Testis (tissue), 2 donors: ENCODE measurements at regions not wholly inside any gene's neighbourhood (a gene's known extent, or its start where the extent isn't known, plus 50 kb on each side); places are given as distances from the start of the nearest gene placed in this dataset.

Experiments
- POLR2A ChIP-seq: fragments of 450-650 bp; IDR thresholded peaks from one replicate; pipeline ENCODE4 v1.6.1; 2017; ENCODE audit warnings: antibody characterized with exemption, mild to moderate bottlenecking, moderate library complexity
- TF ChIP-seq, protein P1 (sequence below), 3 experiments: fragments of 450-650 bp in 2 of 3; fragments of 200-600 bp in 1 of 3; sonication (generic) in 1 of 3; IDR thresholded peaks; one replicate each; pipeline ENCODE4 v1.5.1; 2016 to 2019; ENCODE audit warnings: antibody characterized with exemption in 3 of 3, mild to moderate bottlenecking in 2 of 3, moderate library complexity in 1 of 3

DNA sequence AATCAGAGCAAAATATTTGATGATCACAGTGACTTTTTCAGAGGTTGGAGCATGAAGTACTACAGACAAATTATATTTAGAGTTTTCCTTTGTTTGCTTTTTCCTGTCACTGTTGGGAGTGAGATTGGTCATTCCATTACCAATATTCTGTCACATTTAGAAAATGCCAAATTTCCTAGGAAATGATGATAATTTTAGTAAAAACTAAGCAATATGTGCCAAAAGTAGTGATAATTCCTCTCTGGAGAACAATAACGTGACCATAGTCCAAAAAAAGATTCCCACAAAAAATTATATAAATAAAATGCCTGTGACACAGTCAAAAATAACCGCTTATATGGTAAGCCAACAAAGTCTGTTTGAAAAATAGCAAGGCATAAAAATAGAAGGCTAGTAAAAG lies 2719.4 kb downstream of the PCDH9 start:
- TF ChIP-seq, protein P1, sequence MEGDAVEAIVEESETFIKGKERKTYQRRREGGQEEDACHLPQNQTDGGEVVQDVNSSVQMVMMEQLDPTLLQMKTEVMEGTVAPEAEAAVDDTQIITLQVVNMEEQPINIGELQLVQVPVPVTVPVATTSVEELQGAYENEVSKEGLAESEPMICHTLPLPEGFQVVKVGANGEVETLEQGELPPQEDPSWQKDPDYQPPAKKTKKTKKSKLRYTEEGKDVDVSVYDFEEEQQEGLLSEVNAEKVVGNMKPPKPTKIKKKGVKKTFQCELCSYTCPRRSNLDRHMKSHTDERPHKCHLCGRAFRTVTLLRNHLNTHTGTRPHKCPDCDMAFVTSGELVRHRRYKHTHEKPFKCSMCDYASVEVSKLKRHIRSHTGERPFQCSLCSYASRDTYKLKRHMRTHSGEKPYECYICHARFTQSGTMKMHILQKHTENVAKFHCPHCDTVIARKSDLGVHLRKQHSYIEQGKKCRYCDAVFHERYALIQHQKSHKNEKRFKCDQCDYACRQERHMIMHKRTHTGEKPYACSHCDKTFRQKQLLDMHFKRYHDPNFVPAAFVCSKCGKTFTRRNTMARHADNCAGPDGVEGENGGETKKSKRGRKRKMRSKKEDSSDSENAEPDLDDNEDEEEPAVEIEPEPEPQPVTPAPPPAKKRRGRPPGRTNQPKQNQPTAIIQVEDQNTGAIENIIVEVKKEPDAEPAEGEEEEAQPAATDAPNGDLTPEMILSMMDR (IDR thresholded peaks at IDR 0.05) = no peak
- no peak for TF ChIP-seq POLR2A
